AG04449 (cell line): ENCODE measurements at regions not wholly inside any gene's neighbourhood (a gene's known extent, or its start where the extent isn't known, plus 50 kb on each side); places are given as distances from the start of the nearest gene placed in this dataset.

Experiments used
- CTCF ChIA-PET: fragments of 350-600 bp; formaldehyde crosslinking; extraction: SDS; loops from one replicate; lab custom pipeline; 2021; ENCODE audit warnings: antibody characterized with exemption; lab: Yijun Ruan, JAX
- POLR2A ChIA-PET: fragments of 400-600, 350-600 bp; formaldehyde crosslinking; extraction: SDS; loops from one replicate; lab custom pipeline; 2020; ENCODE audit warnings: antibody characterized with exemption, inconsistent platforms; lab: Yijun Ruan, JAX
- DNase-seq: peaks from one replicate; pipeline ENCODE4 v3.0.0-alpha.2; 2010; ENCODE audit warnings: low read depth, low spot score
- H3K4me3 ChIP-seq: 2 replicates; pipeline ENCODE4 v1.5.1; 2011; ENCODE audit warnings: low read depth, mild to moderate bottlenecking, control low read depth, low read length
- CTCF ChIP-seq: IDR thresholded peaks from one replicate; pipeline ENCODE4 v1.5.1; 2011; ENCODE audit warnings: mild to moderate bottlenecking, moderate library complexity, low read length, control low read depth, inconsistent platforms; ENCODE audit not compliant: insufficient read depth; ENCODE audit errors: missing control alignments

DNA sequence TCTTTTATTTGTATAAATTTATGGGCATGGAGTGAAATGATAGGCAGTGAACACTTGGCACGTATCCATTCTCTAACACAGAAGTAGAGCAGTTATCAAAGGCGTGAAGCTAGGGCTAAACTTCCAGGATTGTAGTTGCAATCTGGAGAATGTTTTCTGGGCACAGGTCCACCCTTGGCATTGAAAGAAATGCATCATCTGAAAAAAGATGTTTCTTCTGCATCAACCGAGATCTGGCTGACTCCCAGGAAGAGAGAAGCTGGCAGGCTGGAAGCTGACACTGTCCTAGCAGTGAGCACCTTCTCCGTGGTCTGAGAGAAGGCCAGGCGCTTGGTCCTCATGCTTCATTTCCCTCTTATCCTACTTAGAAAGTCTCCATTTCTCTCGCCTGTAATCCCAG is 600.0 kb downstream of the BRD1 start:
- CTCF ChIA-PET: no interaction called here
- DNase-seq: no peak
- H3K4me3 ChIP-seq: no peak overlapping the region
- POLR2A ChIA-PET: no interaction called here
- no peak for TF ChIP-seq CTCF

DNA sequence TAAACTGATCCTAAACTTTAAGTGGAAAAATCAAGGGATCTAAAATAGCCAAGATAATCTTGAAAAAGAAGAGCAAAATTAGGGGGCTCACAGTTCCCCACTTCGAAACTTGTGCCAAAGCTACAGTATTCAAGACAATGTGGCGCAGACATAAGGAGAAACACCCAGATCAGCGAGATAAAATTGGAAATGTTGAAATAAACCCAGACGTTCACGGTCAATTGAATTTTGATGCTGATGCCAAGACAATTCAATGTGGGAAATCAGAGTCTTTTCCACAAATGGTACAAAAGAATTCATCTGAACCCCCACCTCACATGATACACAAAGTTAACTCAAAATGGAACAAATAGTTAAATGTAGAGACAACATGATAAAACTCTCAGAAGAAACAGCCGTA is 601.6 kb downstream of the BRD1 start:
- ChIA-PET CTCF (no interaction called here), POLR2A (no interaction called here)
- no peak for TF ChIP-seq CTCF
- no peak for DNase-seq
- H3K4me3 ChIP-seq: no peak overlapping the region

GRCh38 chr22:49224243-49224642 is 603.4 kb downstream of the BRD1 start:
- no peak for DNase-seq
- ChIA-PET CTCF (no interaction called here), POLR2A (no interaction called here)
- H3K4me3 ChIP-seq: no peak overlapping the region
- no peak for TF ChIP-seq CTCF

DNA sequence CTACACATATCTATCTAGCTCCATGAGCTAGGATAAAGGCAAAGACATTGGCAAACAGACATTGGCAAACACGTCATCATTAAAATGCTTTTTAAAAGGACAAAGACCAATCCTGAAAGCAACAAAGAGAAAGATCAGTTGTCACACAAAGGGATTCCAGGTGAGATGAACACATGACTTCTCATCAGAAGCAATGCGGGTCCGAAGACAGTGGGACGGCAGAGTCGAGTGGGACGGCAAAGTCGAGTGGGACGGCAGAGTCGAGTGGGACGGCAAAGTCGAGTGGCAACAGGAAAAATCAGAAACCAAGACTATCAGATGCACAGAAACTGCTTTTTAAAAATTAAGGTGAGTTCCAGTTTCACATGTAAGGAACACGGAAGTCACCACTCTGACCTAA is 609.5 kb downstream of the BRD1 start:
- no peak overlapping the region for H3K4me3 ChIP-seq
- POLR2A ChIA-PET: no interaction called here
- no peak for DNase-seq
- no peak for TF ChIP-seq CTCF
- CTCF ChIA-PET: no interaction called here

GRCh38 chr22:49216579-49216978 is 611.1 kb downstream of the BRD1 start:
- no peak overlapping the region for H3K4me3 ChIP-seq
- TF ChIP-seq CTCF: no peak
- DNase-seq: no peak
- CTCF ChIA-PET: no interaction called here
- POLR2A ChIA-PET: no interaction called here

- DNase-seq: no peak
- ChIA-PET CTCF (no interaction called here), POLR2A (no interaction called here)
- TF ChIP-seq CTCF: no peak
- no peak overlapping the region for H3K4me3 ChIP-seq
Measured at GRCh38 chr22:49215840-49216239, 611.8 kb downstream of the BRD1 start.
